Suprapubic skin (tissue), 4 donors: ENCODE measurements at regions not wholly inside any gene's neighbourhood (a gene's known extent, or its start where the extent isn't known, plus 50 kb on each side); places are given as distances from the start of the nearest gene placed in this dataset.

Experiments
- EP300 ChIP-seq: sonication (generic); formaldehyde crosslinking; IDR thresholded peaks from one replicate; pipeline ENCODE4 v1.6.1; 2017; ENCODE audit warnings: antibody characterized with exemption
- POLR2A ChIP-seq, 2 donors: fragments of 450-650 bp; IDR thresholded peaks; one replicate each; pipeline ENCODE4 v1.6.1; 2017; ENCODE audit warnings: antibody characterized with exemption in 2 of 2, mild to moderate bottlenecking in 2 of 2, moderate library complexity in 2 of 2
- POLR2AphosphoS5 ChIP-seq, 3 donors: sonication (generic); formaldehyde crosslinking; IDR thresholded peaks; one replicate each; pipeline ENCODE4 v1.6.1; 2017; ENCODE audit warnings: antibody characterized with exemption in 3 of 3
- TF ChIP-seq, protein P1 (sequence below), 2 donors: fragments of 200-600 bp in 1 of 2; fragments of 450-650 bp in 1 of 2; sonication (generic) in 1 of 2; IDR thresholded peaks; one replicate each; pipeline ENCODE4 v1.5.1; 2016 to 2019; ENCODE audit warnings: antibody characterized with exemption in 2 of 2, mild to moderate bottlenecking in 1 of 2, moderate library complexity in 1 of 2

DNA sequence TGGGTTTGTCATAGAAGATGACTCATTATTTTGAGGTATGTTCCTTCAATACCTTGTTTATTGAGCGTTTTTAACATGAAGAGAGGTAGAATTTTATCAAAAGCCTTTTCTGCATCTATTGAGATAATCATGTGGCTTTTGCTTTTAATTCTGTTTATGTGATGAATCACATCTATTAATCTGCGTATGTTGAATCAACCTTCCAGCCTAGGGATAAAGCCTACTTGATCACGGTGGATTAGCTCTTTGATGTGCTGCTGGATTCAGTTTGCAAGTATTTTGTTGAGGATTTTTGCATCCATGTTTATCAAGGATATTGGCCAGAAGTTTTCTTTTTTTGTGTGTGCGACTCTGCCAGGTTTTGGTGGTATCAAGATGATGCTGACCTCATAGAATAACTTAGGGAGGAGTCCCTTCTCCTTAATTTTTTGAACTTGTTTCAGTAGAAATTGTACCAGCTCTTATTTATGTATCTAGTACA is 602.6 kb downstream of the SNAPC1 start:
- TF ChIP-seq POLR2AphosphoS5 (IDR thresholded peaks at IDR 0.05) (no peak), EP300 (no peak), POLR2A (IDR thresholded peaks at IDR 0.05) (no peak)
- TF ChIP-seq, protein P1, sequence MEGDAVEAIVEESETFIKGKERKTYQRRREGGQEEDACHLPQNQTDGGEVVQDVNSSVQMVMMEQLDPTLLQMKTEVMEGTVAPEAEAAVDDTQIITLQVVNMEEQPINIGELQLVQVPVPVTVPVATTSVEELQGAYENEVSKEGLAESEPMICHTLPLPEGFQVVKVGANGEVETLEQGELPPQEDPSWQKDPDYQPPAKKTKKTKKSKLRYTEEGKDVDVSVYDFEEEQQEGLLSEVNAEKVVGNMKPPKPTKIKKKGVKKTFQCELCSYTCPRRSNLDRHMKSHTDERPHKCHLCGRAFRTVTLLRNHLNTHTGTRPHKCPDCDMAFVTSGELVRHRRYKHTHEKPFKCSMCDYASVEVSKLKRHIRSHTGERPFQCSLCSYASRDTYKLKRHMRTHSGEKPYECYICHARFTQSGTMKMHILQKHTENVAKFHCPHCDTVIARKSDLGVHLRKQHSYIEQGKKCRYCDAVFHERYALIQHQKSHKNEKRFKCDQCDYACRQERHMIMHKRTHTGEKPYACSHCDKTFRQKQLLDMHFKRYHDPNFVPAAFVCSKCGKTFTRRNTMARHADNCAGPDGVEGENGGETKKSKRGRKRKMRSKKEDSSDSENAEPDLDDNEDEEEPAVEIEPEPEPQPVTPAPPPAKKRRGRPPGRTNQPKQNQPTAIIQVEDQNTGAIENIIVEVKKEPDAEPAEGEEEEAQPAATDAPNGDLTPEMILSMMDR (IDR thresholded peaks at IDR 0.05) = no peak
